GM12878 (cell line): ENCODE measurements at regions not wholly inside any gene's neighbourhood (a gene's known extent, or its start where the extent isn't known, plus 50 kb on each side); places are given as distances from the start of the nearest gene placed in this dataset.

Experiments
- ATAC-seq: fragments of 200-7000 bp; cut with Tn5 transposase; 3 replicates; pipeline ENCODE4 v1.9.1; 2020; ENCODE audit warnings: mild to moderate bottlenecking, moderate library complexity
- BruUV-seq: library from RNA; stranded (reverse); fragments of 400-500 nt; replicated peaks from 2 replicates; lab custom pipeline; 2021; lab: Mats Ljungman, UMichigan
- CTCF ChIA-PET: fragments of 300-600 bp; sonication (Branson Sonifier 250); formaldehyde crosslinking; extraction: SDS; loops from one replicate; lab custom pipeline; 2021; ENCODE audit warnings: inconsistent platforms; lab: Yijun Ruan, JAX
- POLR2A ChIA-PET: fragments of 350-600 bp; formaldehyde crosslinking; extraction: SDS; loops from one replicate; lab custom pipeline; 2021; ENCODE audit warnings: inconsistent platforms; lab: Charles Lee
- RAD21 ChIA-PET: fragments of 300-600 bp; sonication (Branson Sonifier 250); formaldehyde crosslinking; loops from one replicate; lab custom pipeline; 2023; ENCODE audit warnings: antibody characterized with exemption; ENCODE audit not compliant: unreplicated experiment; lab: Charles Lee
- SMC1A ChIA-PET: fragments of 300-600 bp; sonication (Branson Sonifier 250); formaldehyde crosslinking; loops from one replicate; lab custom pipeline; 2023; ENCODE audit not compliant: unreplicated experiment, uncharacterized antibody; lab: Charles Lee
- DNase-seq: peaks from one replicate; pipeline ENCODE4 v3.0.0-alpha.2; 2011; ENCODE audit warnings: low read depth, low spot score
- FAIRE-seq: peaks from 3 replicates; lab custom pipeline; 2011; peaks lifted over from hg19 to GRCh38; lab: Jason Lieb, UNC
- H2AFZ ChIP-seq: 2 replicates; pipeline ENCODE4 v1.6.0; 2011; ENCODE audit warnings: low read depth, low read length, control low read depth; ENCODE audit not compliant: control insufficient read depth
- H3K27ac ChIP-seq: 2 replicates; pipeline ENCODE4 v1.5.1; 2011; ENCODE audit warnings: control low read depth; ENCODE audit not compliant: control insufficient read depth, insufficient read depth
- H3K27me3 ChIP-seq, 2 experiments: replicated peaks in 1 of 2; 2 replicates each; pipeline versions ENCODE4 v1.6.0 to v1.6.1; 2011; ENCODE audit warnings: low read length in 1 of 2; ENCODE audit not compliant: control insufficient read depth in 2 of 2, insufficient read depth in 2 of 2
- H3K36me3 ChIP-seq, 2 experiments: 2 replicates each; pipeline ENCODE4 v1.5.1; 2011; ENCODE audit warnings: low read length in 1 of 2; ENCODE audit not compliant: control insufficient read depth in 2 of 2, insufficient read depth in 2 of 2
- H3K4me1 ChIP-seq: 2 replicates; pipeline ENCODE4 v1.6.1; 2011; ENCODE audit warnings: mild to moderate bottlenecking, low read length, moderate library complexity, mixed read lengths; ENCODE audit not compliant: control insufficient read depth, insufficient read depth
- H3K4me2 ChIP-seq: 2 replicates; pipeline ENCODE4 v1.6.0; 2011; ENCODE audit warnings: control low read depth; ENCODE audit not compliant: control insufficient read depth, insufficient read depth
- H3K4me3 ChIP-seq: fragments of 200-600 bp; sonication (generic); 2 replicates; pipeline ENCODE4 v1.5.1; 2016
- H3K79me2 ChIP-seq: 2 replicates; pipeline ENCODE4 v1.6.0; 2011; ENCODE audit warnings: low read length; ENCODE audit not compliant: control insufficient read depth, insufficient read depth
- H3K9ac ChIP-seq: 2 replicates; pipeline ENCODE4 v1.8.0; 2011; ENCODE audit warnings: low read length, control low read depth, mixed read lengths; ENCODE audit not compliant: control insufficient read depth, insufficient read depth
- H3K9me3 ChIP-seq: replicated peaks from 3 replicates; pipeline ENCODE4 v1.5.1; 2011; ENCODE audit warnings: mild to moderate bottlenecking, low read length; ENCODE audit not compliant: control insufficient read depth, insufficient read depth
- H4K20me1 ChIP-seq: 2 replicates; pipeline ENCODE4 v1.6.0; 2011; ENCODE audit not compliant: control insufficient read depth, insufficient read depth
- BRCA1 ChIP-seq: IDR thresholded peaks from 2 replicates; pipeline ENCODE4 v1.6.1; 2011; ENCODE audit warnings: low read depth, low read length, improper control_type of control experiment
- CEBPZ ChIP-seq: fragments of 150-350 bp; IDR thresholded peaks from 2 replicates; pipeline ENCODE4 v1.6.1; 2016; ENCODE audit warnings: low read depth, low read length
- EED ChIP-seq: sonication (generic); IDR thresholded peaks from 2 replicates; pipeline ENCODE4 v1.6.1; 2016; ENCODE audit warnings: antibody characterized with exemption, low read depth
- ESRRA ChIP-seq: IDR thresholded peaks from 2 replicates; pipeline ENCODE4 v1.6.1; 2012; ENCODE audit warnings: mild to moderate bottlenecking, low read length, improper control_type of control experiment
- MEF2A ChIP-seq: IDR thresholded peaks from 2 replicates; pipeline ENCODE4 v1.6.1; 2011; ENCODE audit warnings: low read depth, mild to moderate bottlenecking, low read length, moderate library complexity; ENCODE audit not compliant: insufficient read depth
- PAX8 ChIP-seq: fragments of 450-650 bp; IDR thresholded peaks from 2 replicates; pipeline ENCODE4 v1.6.1; 2017; ENCODE audit warnings: mild to moderate bottlenecking, moderate library complexity
- PML ChIP-seq: IDR thresholded peaks from 2 replicates; pipeline ENCODE4 v1.6.1; 2012; ENCODE audit warnings: low read length, inconsistent platforms
- POLR2A ChIP-seq: IDR thresholded peaks from 2 replicates; pipeline ENCODE4 v1.6.1; 2011; ENCODE audit warnings: low read depth, mild to moderate bottlenecking, low read length
- POLR2AphosphoS5 ChIP-seq: IDR thresholded peaks from 2 replicates; pipeline ENCODE4 v1.6.1; 2011; ENCODE audit warnings: mild to moderate bottlenecking, low read length, inconsistent platforms
- SUZ12 ChIP-seq: fragments of 200-600 bp; sonication (generic); IDR thresholded peaks from one replicate; pipeline ENCODE4 v1.6.1; 2018; ENCODE audit warnings: antibody characterized with exemption, mild to moderate bottlenecking; ENCODE audit not compliant: unreplicated experiment
- ZNF384 ChIP-seq: IDR thresholded peaks from 2 replicates; pipeline ENCODE4 v1.6.1; 2012; ENCODE audit warnings: low read depth, mild to moderate bottlenecking, low read length, improper control_type of control experiment, borderline replicate concordance
- ZNF622 ChIP-seq: fragments of 450-650 bp; IDR thresholded peaks from 2 replicates; pipeline ENCODE4 v1.6.1; 2017; ENCODE audit warnings: mild to moderate bottlenecking, inconsistent platforms
- WGBS: methylation state at CpG from one replicate; pipeline ENCODE4 v1.1.6; 2016; ENCODE audit warnings: low lambda C conversion rate; ENCODE audit not compliant: insufficient replicate concordance, insufficient coverage; ENCODE audit errors: missing lambda C conversion rate; 5-methylcytosine and 5-hydroxymethylcytosine counted together
- in situ Hi-C: fragments of 300-500 bp; cut with MboI; formaldehyde crosslinking; loops from 9 replicates; pipeline ENCODE4 v1.14.3; 2018; ENCODE audit warnings: mixed read lengths
- intact Hi-C: fragments of 100-400 bp; cut with micrococcal nuclease; formaldehyde crosslinking; loops from one replicate; pipeline ENCODE4 v1.14.2; 2022; ENCODE audit not compliant: unreplicated experiment

GRCh38 chr7:24025094-24025493 lies 258.9 kb upstream of the NPY start:
- Histone ChIP-seq H3K4me1 (no peaks in the 10 kb centered on the region), H4K20me1 (no peaks in the 10 kb centered on the region; the same call in 1 of the 2 replicates), H3K4me2 (no peak overlapping the region), H3K9ac (no peak overlapping the region), H3K79me2 (no peaks in the 10 kb centered on the region), H3K27me3 (no peaks in the 10 kb centered on the region), H2AFZ (no peak overlapping the region), H3K27ac (no peak overlapping the region), H3K9me3 (no peaks in the 10 kb centered on the region), H3K4me3 (no peak overlapping the region), H3K36me3 (no peaks in the 10 kb centered on the region)
- no TSS peak for BruUV-seq
- in situ Hi-C loops (no loop called here), intact Hi-C loops (no loop called here)
- ATAC-seq (peak; percentile 34; the same call in 2 of the 3 replicates), DNase-seq (no peak), FAIRE-seq (no peak)
- ChIA-PET RAD21 (no interaction called here), POLR2A (no interaction called here), SMC1A (no interaction called here), CTCF (no interaction called here)
- TF ChIP-seq PAX8 (no peak), POLR2A (no peak), ZNF622 (no peak), ZNF384 (no peak), MEF2A (no peak), BRCA1 (no peak), POLR2AphosphoS5 (no peak)
- 2% methylated on average over 2 of the region's 2 CpGs for WGBS

- no peak overlapping the region for H3K27ac ChIP-seq
- FAIRE-seq (no peak), ATAC-seq (no peak), DNase-seq (no peak)
- ChIA-PET POLR2A (no interaction called here), RAD21 (no interaction called here), CTCF (no interaction called here), SMC1A (no interaction called here)
- H4K20me1 ChIP-seq, result no peaks in the 10 kb centered on the region
- H3K4me3 ChIP-seq, result no peak overlapping the region
- no peak overlapping the region for H3K9ac ChIP-seq
- TF ChIP-seq EED (no peak), SUZ12 (no peak), PML (no peak), ESRRA (no peak), CEBPZ (no peak), BRCA1 (no peak)
- in situ Hi-C loops, result no loop called here
- WGBS, result 17% methylated on average over 3 of the region's 3 CpGs
- H3K36me3 ChIP-seq, result no peaks in the 10 kb centered on the region
- no peak overlapping the region for H3K4me2 ChIP-seq
- no peaks in the 10 kb centered on the region for H3K27me3 ChIP-seq
- no peak overlapping the region for H2AFZ ChIP-seq
- intact Hi-C loops, result no loop called here
- no peaks in the 10 kb centered on the region for H3K79me2 ChIP-seq
- no peaks in the 10 kb centered on the region for H3K9me3 ChIP-seq
- no peaks in the 10 kb centered on the region for H3K4me1 ChIP-seq
- BruUV-seq, result no TSS peak
Observed at GRCh38 chr7:24025765-24026164, 258.2 kb upstream of the NPY start.
